Neural cell (in vitro differentiated cells): ENCODE measurements at regions not wholly inside any gene's neighbourhood (a gene's known extent, or its start where the extent isn't known, plus 50 kb on each side); places are given as distances from the start of the nearest gene placed in this dataset.

ENCODE experiments used
- H2AFZ ChIP-seq: fragments of 200-600, 300-800 bp; sonication (generic), shearing (Covaris generic); 2 replicates; pipeline ENCODE4 v1.6.0; 2014; ENCODE audit warnings: low read depth, mild to moderate bottlenecking, antibody characterized with exemption, low read length, moderate library complexity
- H3F3A ChIP-seq: fragments of 200-600 bp; shearing (Covaris generic); 2 replicates; pipeline ENCODE4 v1.6.1; 2016; ENCODE audit warnings: mild to moderate bottlenecking, moderate library complexity, mixed read lengths, antibody characterized with exemption, low read length; ENCODE audit not compliant: insufficient read depth, poor library complexity, severe bottlenecking
- H3K27ac ChIP-seq: fragments of 200-600, 300-800 bp; sonication (generic), shearing (Covaris generic); 2 replicates; pipeline ENCODE4 v1.5.1; 2014; ENCODE audit warnings: mild to moderate bottlenecking, low read length, moderate library complexity
- H3K27me3 ChIP-seq: fragments of 300-800, 200-600 bp; sonication (generic), shearing (Covaris generic); 2 replicates; pipeline ENCODE4 v1.6.0; 2014; ENCODE audit warnings: mild to moderate bottlenecking, low read depth, low read length, moderate library complexity; ENCODE audit not compliant: insufficient read depth
- H3K36me3 ChIP-seq: fragments of 300-800, 200-600 bp; sonication (generic), shearing (Covaris generic); 2 replicates; pipeline ENCODE4 v1.5.1; 2014; ENCODE audit warnings: mild to moderate bottlenecking, antibody characterized with exemption, low read length, moderate library complexity; ENCODE audit not compliant: insufficient read depth
- H3K4me2 ChIP-seq: fragments of 300-800, 200-600 bp; sonication (generic), shearing (Covaris generic); 2 replicates; pipeline ENCODE4 v1.6.0; 2014; ENCODE audit warnings: mild to moderate bottlenecking, low read length
- H3K4me3 ChIP-seq: fragments of 300-800, 200-600 bp; sonication (generic), shearing (Covaris generic); 2 replicates; pipeline ENCODE4 v1.5.1; 2014; ENCODE audit warnings: mild to moderate bottlenecking, low read length, moderate library complexity
- H3K79me2 ChIP-seq: fragments of 200-600 bp; shearing (Covaris generic); replicated peaks from 2 replicates; pipeline ENCODE4 v1.6.0; 2014; ENCODE audit warnings: mild to moderate bottlenecking, low read length, moderate library complexity; ENCODE audit not compliant: insufficient read depth
- H3K9ac ChIP-seq: fragments of 300-800, 200-600 bp; sonication (generic), shearing (Covaris generic); 2 replicates; pipeline ENCODE4 v1.6.1; 2016; ENCODE audit warnings: mild to moderate bottlenecking, low read length, mixed read lengths
- H3K9me2 ChIP-seq: fragments of 200-600 bp; shearing (Covaris generic); 2 replicates; pipeline ENCODE4 v1.6.1; 2016; ENCODE audit warnings: mild to moderate bottlenecking, low read length, mixed read lengths; ENCODE audit not compliant: insufficient read depth
- H3K9me3 ChIP-seq: fragments of 200-600, 300-800 bp; sonication (generic), shearing (Covaris generic); 2 replicates; pipeline ENCODE4 v1.6.1; 2016; ENCODE audit warnings: mild to moderate bottlenecking, mixed run types, low read length, moderate library complexity, mixed read lengths
- H4K20me1 ChIP-seq: fragments of 200-600 bp; shearing (Covaris generic); 2 replicates; pipeline ENCODE4 v1.6.1; 2016; ENCODE audit warnings: mild to moderate bottlenecking, mixed run types; ENCODE audit not compliant: insufficient read depth
- CTCF ChIP-seq: fragments of 450-650 bp; IDR thresholded peaks from 2 replicates; pipeline ENCODE4 v1.5.1; 2014; ENCODE audit warnings: antibody characterized with exemption, mild to moderate bottlenecking, moderate library complexity; ENCODE audit not compliant: poor library complexity, severe bottlenecking
- EP300 ChIP-seq: fragments of 450-650 bp; conservative IDR thresholded peaks from 2 replicates; pipeline ENCODE4 v1.6.1; 2014; ENCODE audit warnings: antibody characterized with exemption, mild to moderate bottlenecking, moderate library complexity; ENCODE audit not compliant: poor library complexity, severe bottlenecking
- EZH2 ChIP-seq: fragments of 200-600, 300-800 bp; shearing (Covaris generic), sonication (generic); IDR thresholded peaks from 2 replicates; pipeline ENCODE4 v1.6.1; 2014; ENCODE audit warnings: antibody characterized with exemption, low read length, borderline replicate concordance, mild to moderate bottlenecking; ENCODE audit not compliant: insufficient read depth, poor library complexity, severe bottlenecking
- MXI1 ChIP-seq: fragments of 450-650 bp; conservative IDR thresholded peaks from 2 replicates; pipeline ENCODE4 v1.6.1; 2014; ENCODE audit warnings: antibody characterized with exemption, mild to moderate bottlenecking; ENCODE audit not compliant: poor library complexity, severe bottlenecking
- POLR2AphosphoS5 ChIP-seq: IDR thresholded peaks from 2 replicates; pipeline ENCODE4 v1.6.1; 2012
- RAD21 ChIP-seq: fragments of 450-650 bp; conservative IDR thresholded peaks from 2 replicates; pipeline ENCODE4 v1.6.1; 2014; ENCODE audit warnings: antibody characterized with exemption, mild to moderate bottlenecking, moderate library complexity
- REST ChIP-seq: IDR thresholded peaks from 2 replicates; pipeline ENCODE4 v1.6.1; 2012; ENCODE audit warnings: borderline replicate concordance
- SMC3 ChIP-seq: fragments of 450-650 bp; conservative IDR thresholded peaks from 2 replicates; pipeline ENCODE4 v1.6.1; 2014; ENCODE audit warnings: antibody characterized with exemption, mild to moderate bottlenecking, moderate library complexity; ENCODE audit not compliant: poor library complexity
- TAF1 ChIP-seq: IDR thresholded peaks from 2 replicates; pipeline ENCODE4 v1.6.1; 2012; ENCODE audit warnings: low read depth

GRCh38 chrX:116009861-116010710 is 160.5 kb upstream of the AGTR2 start:
- no peaks in the 10 kb centered on the region for H3F3A ChIP-seq
- H3K27me3 ChIP-seq = no peaks in the 10 kb centered on the region
- H3K79me2 ChIP-seq = no peaks in the 10 kb centered on the region
- H3K9me3 ChIP-seq = no peaks in the 10 kb centered on the region
- H4K20me1 ChIP-seq = no peaks in the 10 kb centered on the region
- TF ChIP-seq EP300 = no peak
- TF ChIP-seq EZH2 = no peak
- no peak for TF ChIP-seq POLR2AphosphoS5
- no peak for TF ChIP-seq SMC3
- TF ChIP-seq CTCF = no peak
- no peak for TF ChIP-seq REST
- TF ChIP-seq TAF1 = no peak
- no peak for TF ChIP-seq MXI1
- TF ChIP-seq RAD21 = no peak
- no peak overlapping the region for H3K4me2 ChIP-seq
- no peaks in the 10 kb centered on the region for H3K9me2 ChIP-seq
- no peak overlapping the region for H3K9ac ChIP-seq
- no peak overlapping the region for H3K4me3 ChIP-seq
- no peak overlapping the region for H3K27ac ChIP-seq
- H3K36me3 ChIP-seq = no peaks in the 10 kb centered on the region
- H2AFZ ChIP-seq = no peak overlapping the region

- Histone ChIP-seq H2AFZ (no peak overlapping the region), H3K9ac (no peak overlapping the region), H3K4me2 (no peak overlapping the region), H3K9me3 (no peaks in the 10 kb centered on the region), H3F3A (no peaks in the 10 kb centered on the region), H3K27me3 (no peaks in the 10 kb centered on the region), H3K9me2 (no peaks in the 10 kb centered on the region), H4K20me1 (no peaks in the 10 kb centered on the region), H3K27ac (no peak overlapping the region), H3K79me2 (no peaks in the 10 kb centered on the region), H3K36me3 (no peaks in the 10 kb centered on the region), H3K4me3 (no peak overlapping the region)
- no peak for TF ChIP-seq POLR2AphosphoS5
- TF ChIP-seq CTCF = no peak
- TF ChIP-seq EZH2 = no peak
- no peak for TF ChIP-seq EP300
These were observed 159.6 kb upstream of the AGTR2 start for GRCh38 chrX:116010939-116011338.
